ENCODE measurements at regions not wholly inside any gene's neighbourhood (a gene's known extent, or its start where the extent isn't known, plus 50 kb on each side); places are given as distances from the start of the nearest gene placed in this dataset.
"Not testable (repeated sequence)": the region's sequence is repeated elsewhere in the genome, so short reads cannot be mapped to it uniquely, and the experiment has no call there.

- no peak for DNase-seq
Observed at GRCh38 chr12:69030321-69030720, 97.3 kb upstream of the CPM start.

DNA sequence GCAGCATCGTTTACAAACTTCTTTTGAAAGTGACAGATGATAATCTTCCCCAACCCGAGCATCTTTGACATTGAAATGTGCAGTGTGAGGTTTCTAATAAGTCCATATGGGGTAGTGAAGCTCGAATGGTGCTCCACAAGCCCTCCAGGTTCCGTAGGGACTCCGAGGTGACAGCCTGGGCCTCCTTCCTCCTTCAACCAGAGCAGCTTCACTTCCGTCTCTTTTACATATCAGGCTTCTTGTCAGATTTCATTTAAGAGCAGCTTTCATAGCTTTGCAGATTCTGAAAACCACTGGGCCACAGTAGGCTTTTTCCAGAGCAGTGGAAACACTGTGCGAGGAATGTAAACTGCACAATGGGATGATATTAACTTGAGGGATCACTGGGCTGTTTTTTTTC is 103.6 kb upstream of the CPM start:
- DNase-seq: no peak

- DNase-seq: no peak
Observed at GRCh38 chr12:69036999-69037398, 104.0 kb upstream of the CPM start.

DNA sequence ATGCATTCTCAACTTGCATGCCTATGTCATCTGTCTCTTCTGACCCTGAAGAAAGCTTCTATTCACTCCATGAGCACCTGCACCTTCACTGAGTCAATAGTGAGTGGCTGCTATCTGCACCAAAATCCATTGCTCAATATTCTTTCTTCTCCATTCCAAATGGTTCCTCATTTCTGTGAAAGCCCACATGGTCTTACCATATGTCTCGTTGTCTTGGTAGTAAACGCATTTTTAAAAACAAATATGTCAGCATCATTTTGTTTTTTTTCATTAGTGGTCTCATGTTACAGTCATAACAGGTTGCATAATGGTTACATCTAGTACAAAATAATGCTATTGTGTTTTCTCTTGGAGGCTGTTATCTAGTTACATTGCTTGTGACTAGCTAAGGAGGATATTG is 106.9 kb upstream of the CPM start:
- DNase-seq: no peak

GRCh38 chr12:69042557-69042956 is 109.6 kb upstream of the CPM start:
- no peak for DNase-seq

GRCh38 chr12:69042970-69043369 is 110.0 kb upstream of the CPM start:
- peak; percentile 77 for DNase-seq

- DNase-seq: no peak
Observed at GRCh38 chr12:69044887-69045286, 111.9 kb upstream of the CPM start.

DNA sequence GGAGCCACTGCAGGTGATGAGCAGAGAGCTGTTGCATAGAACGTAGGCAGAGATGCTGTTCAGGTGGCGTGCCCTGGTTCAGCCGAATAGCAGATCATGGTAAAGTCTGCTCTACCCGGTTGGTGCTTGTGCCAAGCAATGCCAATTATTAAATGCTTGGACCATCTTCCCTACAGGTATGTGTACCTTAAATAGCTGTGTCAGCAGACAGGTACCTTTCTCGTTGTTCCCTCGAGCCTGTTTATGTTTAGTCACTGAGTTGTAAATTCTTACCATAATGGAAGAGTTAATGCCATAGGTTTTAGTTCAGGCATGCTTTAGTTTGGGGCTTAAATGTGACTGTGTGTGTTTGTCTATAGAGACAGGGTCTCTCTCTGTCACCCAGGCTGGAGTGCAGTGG is 112.5 kb upstream of the CPM start:
- DNase-seq: no peak

GRCh38 chr12:69046363-69046762 is 113.4 kb upstream of the CPM start:
- no peak for DNase-seq

- DNase-seq: no peak
Observed at GRCh38 chr12:69046920-69047319, 113.9 kb upstream of the CPM start.

DNA sequence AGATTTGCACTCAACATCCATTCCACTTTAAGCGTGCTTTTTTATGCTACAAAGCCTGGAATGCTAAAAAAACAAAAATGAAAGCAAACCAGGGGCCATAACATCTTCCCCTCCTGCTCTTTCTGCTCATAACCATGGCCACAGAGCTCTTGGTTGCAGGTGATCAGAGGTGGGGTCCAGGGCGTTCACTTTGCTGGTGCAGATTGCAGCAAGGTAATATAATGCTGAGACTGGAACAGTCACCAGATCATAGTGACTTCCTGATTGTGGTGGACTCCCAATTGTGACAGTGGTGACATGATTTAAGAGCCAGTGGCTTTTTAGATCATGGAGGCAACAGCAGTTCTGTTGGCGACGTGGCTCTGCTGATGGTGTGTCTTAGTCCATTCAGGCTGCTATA is 115.0 kb upstream of the CPM start:
- no peak for DNase-seq

- DNase-seq: not testable (repeated sequence)
Observed at GRCh38 chr12:69049855-69050254, 116.9 kb upstream of the CPM start.

- no peak for DNase-seq
Observed at GRCh38 chr12:69052613-69053408, 119.8 kb upstream of the CPM start.

GRCh38 chr12:69054343-69055056 is 121.5 kb upstream of the CPM start:
- DNase-seq: no peak

DNA sequence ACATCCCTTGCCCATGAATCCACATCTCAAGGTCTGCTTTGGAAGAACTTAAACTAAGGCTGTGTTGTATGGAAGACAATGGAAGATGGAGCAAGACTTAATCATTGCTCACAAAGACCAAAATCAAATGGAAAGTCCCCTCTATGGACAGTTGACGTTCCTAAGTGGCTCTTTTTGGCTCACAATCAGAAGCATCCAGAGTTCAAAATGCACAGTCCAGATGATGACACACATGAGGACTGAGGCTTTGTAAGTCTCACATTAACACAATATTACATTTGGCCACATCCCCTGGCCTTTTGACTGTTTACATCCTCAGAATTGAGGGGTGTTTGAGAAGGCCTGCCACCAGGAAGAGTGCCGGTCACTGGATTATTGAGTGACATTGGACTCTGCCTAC is 122.3 kb upstream of the CPM start:
- DNase-seq: no peak

DNA sequence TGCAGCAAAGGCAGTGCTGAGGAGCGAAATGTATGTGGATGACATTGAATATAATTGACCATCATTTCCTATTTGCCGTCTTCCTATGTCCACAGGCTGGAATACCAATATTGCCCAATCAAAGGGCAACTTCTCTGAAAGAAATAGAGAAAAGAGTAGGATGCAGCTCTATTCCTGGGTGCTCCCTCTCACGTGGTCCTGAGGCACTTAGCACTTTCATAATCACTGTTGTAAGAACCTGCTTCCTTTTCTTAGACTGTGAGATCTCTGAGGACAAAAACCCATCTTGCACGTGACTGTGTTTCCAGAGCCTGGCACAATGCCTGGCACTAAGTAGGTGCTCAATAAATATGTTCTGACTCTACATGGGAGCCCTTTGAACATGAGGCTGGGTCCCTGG is 122.7 kb upstream of the CPM start:
- DNase-seq: no peak

DNA sequence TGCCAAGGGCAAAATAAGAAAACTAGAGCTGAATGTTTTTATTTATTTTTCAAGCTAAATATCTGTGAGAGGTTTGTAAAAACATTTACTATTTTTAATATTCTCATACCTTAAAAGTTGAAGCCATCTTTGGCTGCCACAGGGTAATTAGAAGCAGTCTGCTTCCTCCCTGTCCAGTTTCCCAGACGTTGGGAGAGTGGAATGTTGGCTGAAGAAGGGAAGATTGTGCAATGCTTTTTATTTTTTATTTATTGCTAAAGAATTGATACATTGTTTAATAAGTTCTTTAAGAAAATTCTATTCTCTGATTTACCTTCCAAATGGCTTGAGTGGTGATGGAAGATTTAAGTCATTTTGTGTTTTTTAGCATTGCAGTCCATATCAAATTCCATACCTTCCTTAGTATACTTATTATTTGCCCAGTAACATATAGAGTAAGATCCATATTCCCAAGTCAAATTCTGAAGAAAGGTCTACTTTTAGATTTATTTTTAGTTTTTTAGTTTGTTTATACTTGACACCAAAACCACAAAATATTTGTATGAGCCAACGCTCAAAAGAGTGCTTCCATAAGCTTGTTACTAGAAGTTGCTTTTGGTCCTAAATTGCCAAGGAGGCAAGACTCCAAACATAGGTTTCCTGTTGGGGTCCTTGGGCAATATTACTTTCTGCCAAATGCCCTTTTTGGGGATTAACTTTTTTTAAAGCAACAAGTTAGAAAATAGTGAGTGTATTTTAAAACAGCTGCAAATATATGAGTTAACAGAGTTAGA is 124.0 kb upstream of the CPM start:
- DNase-seq: no peak

- DNase-seq: no peak
Observed at GRCh38 chr12:69057742-69058141, 124.8 kb upstream of the CPM start.

DNA sequence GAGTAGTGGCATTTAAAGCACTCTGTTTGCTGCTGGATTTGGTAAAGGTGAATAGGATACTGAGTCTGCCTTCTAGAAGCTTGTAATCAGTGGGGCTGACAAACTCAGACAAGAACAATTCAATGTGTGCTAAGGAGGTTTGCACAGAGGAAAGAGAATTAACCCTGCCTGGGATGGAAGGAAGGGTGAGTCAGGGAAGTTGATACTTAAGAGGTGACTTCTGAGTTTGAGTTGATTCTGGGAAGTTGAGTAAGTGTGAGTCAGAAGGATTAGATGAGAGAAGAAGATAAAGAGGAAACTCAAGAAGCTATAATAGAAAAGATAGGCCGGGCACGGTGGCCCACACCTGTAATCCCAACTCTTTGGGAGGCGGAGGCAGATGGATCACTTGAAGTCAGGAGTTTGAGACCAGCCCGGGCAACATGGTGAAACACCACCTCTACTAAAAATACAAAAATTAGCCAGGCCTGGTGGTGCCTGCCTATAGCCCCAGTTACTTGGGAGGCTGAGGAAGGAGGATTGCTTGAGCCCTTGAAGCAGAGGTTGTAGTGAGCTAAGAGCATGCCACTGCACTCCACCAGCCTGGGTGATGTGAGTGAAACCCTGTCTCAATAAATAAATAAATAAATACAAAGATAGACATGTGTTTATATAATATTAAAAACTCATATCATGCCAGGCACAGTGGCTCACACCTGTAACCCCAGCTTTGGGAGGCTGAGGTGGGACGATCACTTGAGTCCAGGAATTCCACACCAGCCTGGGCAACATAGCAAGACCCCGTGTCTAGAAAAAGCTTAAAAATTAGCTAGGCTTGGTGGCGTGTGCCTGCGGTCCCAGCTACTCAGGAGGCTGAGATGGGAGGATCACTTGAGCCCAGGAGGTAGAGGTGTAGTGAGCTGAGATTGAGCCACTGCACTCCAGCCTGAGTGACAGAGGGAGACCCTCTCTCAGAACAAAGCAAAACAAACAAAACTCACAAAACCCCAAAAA is 126.8 kb upstream of the CPM start:
- DNase-seq: no peak

DNA sequence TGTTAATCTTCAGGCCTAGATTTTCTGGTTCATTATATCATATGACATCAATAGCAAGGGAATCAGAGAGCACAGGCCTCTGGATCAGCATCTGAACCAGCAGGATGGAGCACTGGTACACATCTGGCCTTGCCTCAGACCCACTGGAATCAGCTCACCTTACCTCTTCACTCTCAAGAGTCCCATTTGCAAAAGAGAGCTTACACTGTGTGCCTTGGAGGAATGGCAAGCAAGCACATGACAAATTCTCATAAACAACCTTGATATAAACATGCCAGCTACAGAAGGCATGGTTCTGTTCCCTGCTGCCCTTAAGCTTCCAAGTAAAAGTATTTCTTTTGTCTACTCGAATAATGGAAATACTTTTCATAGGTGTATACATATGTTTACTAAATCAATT is 128.6 kb upstream of the CPM start:
- DNase-seq: peak; percentile 37

GRCh38 chr12:69062621-69063237 is 129.8 kb upstream of the CPM start:
- no peak for DNase-seq

All from NCI-H510A treated with DMSO at 0.1 percent for 48 hours (cell line).